ENCODE measurements at regions not wholly inside any gene's neighbourhood (a gene's known extent, or its start where the extent isn't known, plus 50 kb on each side); places are given as distances from the start of the nearest gene placed in this dataset.

DNA sequence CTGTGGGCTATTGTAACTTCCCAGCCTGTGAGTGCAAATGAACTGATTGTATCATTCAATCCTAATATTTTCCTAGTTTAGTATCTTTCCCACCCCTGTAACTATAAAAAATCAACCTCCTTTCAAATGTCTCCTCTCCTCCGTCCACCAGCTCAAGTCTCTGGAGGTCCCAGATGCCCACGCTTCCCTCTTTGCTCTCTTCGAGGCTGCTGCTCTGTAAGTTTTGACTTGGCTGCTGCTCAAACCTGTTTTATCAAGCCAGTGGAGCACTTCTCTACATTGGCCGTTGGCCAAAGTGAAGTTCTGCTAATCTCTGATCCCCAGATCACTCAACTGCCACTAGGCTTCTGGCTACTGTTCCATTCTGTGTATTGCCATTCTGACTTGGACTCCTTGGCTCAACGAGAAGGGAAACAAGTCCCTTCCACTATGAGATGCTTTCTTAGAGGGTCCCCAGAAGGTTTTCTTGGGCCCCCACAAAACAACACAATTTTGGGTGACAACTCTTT, 60.7 kb upstream of the RAPGEF2 start:
- peak; percentile 21 for DNase-seq (ENCODE audit: low read depth)
- TF ChIP-seq, protein P1, sequence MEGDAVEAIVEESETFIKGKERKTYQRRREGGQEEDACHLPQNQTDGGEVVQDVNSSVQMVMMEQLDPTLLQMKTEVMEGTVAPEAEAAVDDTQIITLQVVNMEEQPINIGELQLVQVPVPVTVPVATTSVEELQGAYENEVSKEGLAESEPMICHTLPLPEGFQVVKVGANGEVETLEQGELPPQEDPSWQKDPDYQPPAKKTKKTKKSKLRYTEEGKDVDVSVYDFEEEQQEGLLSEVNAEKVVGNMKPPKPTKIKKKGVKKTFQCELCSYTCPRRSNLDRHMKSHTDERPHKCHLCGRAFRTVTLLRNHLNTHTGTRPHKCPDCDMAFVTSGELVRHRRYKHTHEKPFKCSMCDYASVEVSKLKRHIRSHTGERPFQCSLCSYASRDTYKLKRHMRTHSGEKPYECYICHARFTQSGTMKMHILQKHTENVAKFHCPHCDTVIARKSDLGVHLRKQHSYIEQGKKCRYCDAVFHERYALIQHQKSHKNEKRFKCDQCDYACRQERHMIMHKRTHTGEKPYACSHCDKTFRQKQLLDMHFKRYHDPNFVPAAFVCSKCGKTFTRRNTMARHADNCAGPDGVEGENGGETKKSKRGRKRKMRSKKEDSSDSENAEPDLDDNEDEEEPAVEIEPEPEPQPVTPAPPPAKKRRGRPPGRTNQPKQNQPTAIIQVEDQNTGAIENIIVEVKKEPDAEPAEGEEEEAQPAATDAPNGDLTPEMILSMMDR (IDR thresholded peaks at IDR 0.05; ENCODE audit: control insufficient read depth, extremely low read depth, insufficient read depth) = no peak
- no peak overlapping the region for H3K4me3 ChIP-seq (ENCODE audit: low read depth, low read length)

DNA sequence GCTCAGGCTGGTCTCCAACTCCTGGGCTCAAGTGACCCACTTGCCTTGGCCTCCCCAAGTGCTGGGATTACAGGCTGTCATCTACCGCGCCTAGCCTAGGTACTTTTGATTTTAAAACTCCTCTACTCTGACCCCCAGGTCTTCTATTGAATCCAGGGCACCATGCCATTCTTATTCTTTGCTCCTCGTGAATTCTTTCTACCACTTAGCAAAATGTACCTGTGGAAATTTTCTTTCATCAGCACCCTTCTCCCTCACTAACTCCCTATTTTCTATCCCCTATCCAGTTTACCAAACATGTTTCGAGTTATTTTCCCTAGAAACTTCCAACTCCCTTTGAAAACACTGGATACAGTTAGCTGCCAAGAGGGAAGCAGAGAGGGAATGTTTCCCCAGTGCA, 60.0 kb upstream of the RAPGEF2 start:
- TF ChIP-seq, protein P1 (IDR thresholded peaks at IDR 0.05; ENCODE audit: control insufficient read depth, extremely low read depth, insufficient read depth) = no peak
- DNase-seq (ENCODE audit: low read depth) = no peak
- no peak overlapping the region for H3K4me3 ChIP-seq (ENCODE audit: low read depth, low read length)

DNA sequence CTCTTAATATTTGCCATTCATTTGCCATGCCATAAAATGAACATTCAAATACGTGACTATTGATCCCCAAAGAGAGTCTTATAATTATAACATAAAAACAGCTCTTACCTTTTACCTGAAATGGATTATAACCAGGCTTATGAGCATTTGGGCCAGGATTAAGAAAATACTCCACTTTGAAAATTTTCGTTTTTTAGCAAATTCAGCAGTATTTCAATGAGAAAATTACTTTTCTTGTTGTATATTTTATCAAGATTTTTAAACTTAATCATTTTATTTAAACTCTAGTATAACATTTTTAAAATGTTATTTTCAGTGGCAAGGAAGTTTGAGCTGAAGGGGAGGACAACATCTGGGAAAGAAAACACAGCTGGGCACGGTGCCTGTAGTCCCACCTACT, 59.0 kb upstream of the RAPGEF2 start:
- no peak overlapping the region for H3K4me3 ChIP-seq (ENCODE audit: low read depth, low read length)
- TF ChIP-seq, protein P1 (IDR thresholded peaks at IDR 0.05; ENCODE audit: control insufficient read depth, extremely low read depth, insufficient read depth) = no peak
- DNase-seq (ENCODE audit: low read depth) = no peak

DNA sequence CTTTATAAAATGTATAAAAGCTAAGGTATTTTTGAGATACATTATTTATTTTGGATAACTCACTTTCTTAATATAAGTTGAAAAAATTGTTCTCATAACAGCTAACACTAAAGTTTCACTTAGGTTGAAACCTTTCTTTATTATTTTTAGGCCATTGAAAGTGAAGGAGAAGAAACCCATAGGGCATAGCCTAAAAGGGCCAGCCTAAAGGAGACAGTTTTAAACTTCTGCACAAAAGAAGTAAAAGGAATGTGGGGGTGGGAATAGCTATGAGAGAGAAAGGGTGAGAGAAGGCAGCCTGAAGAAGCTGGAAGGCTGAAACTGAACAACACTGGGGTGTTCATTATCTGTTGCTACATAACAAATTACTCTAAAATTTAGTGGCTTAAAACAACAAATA, 57.6 kb upstream of the RAPGEF2 start:
- DNase-seq (ENCODE audit: low read depth) = no peak
- TF ChIP-seq, protein P1 (IDR thresholded peaks at IDR 0.05; ENCODE audit: control insufficient read depth, extremely low read depth, insufficient read depth) = no peak
- no peak overlapping the region for H3K4me3 ChIP-seq (ENCODE audit: low read depth, low read length)

DNA sequence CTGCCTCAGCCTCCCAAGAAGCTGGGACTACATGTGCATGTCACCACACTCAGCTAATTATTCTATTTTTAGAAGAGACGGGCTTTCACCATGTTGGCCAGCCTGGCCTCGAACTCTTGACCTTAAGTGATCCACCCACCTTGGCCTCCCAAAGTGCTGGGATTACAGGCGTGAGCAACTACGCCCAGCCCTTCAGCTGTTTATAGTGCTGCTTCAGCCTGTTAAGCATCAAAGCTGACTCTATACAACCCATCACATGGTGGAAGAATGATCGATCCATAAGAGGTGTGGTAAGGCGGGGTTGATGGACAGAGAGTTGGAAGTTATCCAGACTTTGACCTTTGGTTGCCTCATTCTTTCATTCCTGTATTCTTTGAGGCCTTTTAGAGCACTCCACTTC, 56.2 kb upstream of the RAPGEF2 start:
- no peak overlapping the region for H3K4me3 ChIP-seq (ENCODE audit: low read depth, low read length)
- no peak for DNase-seq (ENCODE audit: low read depth)
- TF ChIP-seq, protein P1 (IDR thresholded peaks at IDR 0.05; ENCODE audit: control insufficient read depth, extremely low read depth, insufficient read depth) = no peak

DNA sequence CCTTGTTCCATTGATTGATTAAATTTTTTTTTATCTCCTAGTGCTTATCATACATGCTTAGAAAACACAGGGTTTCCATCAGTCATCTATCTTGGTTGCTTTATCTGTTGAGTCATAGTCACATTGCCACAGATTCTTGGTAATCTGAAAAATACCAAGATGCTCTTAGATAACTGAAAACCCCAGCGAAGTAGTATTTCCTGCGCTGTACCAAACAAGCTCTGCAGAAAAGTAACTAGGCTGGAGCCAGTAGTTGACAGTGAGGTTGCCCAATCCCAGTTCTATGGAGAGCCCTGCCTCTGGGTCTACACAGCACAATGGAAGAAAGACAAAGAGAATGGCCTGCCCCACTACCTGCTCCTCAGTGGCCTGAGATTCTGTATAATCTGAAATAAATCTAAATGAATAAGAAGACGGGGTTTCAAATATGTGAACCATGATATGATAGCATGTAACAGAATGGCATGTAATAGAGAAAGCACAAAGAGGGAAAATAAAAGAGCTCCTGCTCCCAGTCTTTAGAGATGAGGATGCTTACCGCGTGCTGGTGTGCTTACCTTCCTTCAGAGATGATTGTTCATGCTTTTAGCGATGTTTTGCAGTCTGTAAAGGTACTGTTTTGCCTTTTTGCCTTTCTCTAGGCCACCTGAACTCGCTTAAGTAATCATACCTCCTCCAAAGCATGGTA, 55.3 kb upstream of the RAPGEF2 start:
- TF ChIP-seq, protein P1 (IDR thresholded peaks at IDR 0.05; ENCODE audit: control insufficient read depth, extremely low read depth, insufficient read depth) = no peak

More for the DNA sequence above, 55.3 kb upstream of the RAPGEF2 start:
- H3K4me3 ChIP-seq (ENCODE audit: low read depth, low read length) = no peak overlapping the region
- DNase-seq (ENCODE audit: low read depth) = no peak

Measured in LNCaP clone FGC (cell line).